Tibial nerve (tissue), 3 donors: ENCODE measurements at regions not wholly inside any gene's neighbourhood (a gene's known extent, or its start where the extent isn't known, plus 50 kb on each side); places are given as distances from the start of the nearest gene placed in this dataset.

Experiments used
- POLR2A ChIP-seq, 2 donors: fragments of 450-650 bp; IDR thresholded peaks; one replicate each; pipeline ENCODE4 v1.6.1; 2017; ENCODE audit warnings: antibody characterized with exemption in 2 of 2, mild to moderate bottlenecking in 2 of 2, moderate library complexity in 2 of 2
- TF ChIP-seq, protein P1 (sequence below), 5 experiments: fragments of 200-600 bp in 3 of 5; fragments of 450-650 bp in 2 of 5; sonication (generic) in 3 of 5; IDR thresholded peaks; one replicate each; pipeline ENCODE4 v1.5.1; 2016 to 2019; ENCODE audit warnings: antibody characterized with exemption in 5 of 5, mild to moderate bottlenecking in 3 of 5, moderate library complexity in 2 of 5

DNA sequence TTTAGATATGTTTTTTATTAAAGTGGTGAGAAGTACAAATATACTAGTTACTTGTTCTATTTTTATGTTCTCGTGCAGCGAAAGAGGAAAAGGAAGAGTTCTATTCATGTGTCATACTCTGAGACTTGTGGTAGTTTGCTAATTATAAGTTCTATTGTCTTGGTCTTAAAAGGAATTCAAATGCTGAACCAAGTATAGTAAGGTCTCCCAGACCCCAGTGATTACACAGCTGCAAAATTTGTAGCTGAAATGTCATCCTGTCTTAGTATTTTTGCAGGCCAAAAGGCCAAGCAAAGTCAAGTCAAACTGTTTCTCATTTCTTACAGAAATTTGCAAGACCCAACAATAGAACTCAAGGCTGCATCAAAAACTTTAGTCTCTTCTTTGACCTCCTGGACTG, 268.7 kb downstream of the CHRM3 start:
- no peak for TF ChIP-seq POLR2A (IDR thresholded peaks at IDR 0.05)
- TF ChIP-seq, protein P1, sequence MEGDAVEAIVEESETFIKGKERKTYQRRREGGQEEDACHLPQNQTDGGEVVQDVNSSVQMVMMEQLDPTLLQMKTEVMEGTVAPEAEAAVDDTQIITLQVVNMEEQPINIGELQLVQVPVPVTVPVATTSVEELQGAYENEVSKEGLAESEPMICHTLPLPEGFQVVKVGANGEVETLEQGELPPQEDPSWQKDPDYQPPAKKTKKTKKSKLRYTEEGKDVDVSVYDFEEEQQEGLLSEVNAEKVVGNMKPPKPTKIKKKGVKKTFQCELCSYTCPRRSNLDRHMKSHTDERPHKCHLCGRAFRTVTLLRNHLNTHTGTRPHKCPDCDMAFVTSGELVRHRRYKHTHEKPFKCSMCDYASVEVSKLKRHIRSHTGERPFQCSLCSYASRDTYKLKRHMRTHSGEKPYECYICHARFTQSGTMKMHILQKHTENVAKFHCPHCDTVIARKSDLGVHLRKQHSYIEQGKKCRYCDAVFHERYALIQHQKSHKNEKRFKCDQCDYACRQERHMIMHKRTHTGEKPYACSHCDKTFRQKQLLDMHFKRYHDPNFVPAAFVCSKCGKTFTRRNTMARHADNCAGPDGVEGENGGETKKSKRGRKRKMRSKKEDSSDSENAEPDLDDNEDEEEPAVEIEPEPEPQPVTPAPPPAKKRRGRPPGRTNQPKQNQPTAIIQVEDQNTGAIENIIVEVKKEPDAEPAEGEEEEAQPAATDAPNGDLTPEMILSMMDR (IDR thresholded peaks at IDR 0.05), result no peak
